Caki2 (cell line): ENCODE measurements at regions not wholly inside any gene's neighbourhood (a gene's known extent, or its start where the extent isn't known, plus 50 kb on each side); places are given as distances from the start of the nearest gene placed in this dataset.

Experiments
- DNase-seq: peaks from one replicate; pipeline ENCODE4 v3.0.0-alpha.2; 2015; ENCODE audit warnings: low read depth
- in situ Hi-C: cut with HindIII; loops from 2 replicates; pipeline ENCODE4 v1.10.0; 2016; ENCODE audit warnings: low sequenced_read_pairs, low pct_unique_long_range_greater_than_20kb, mixed read lengths

DNA sequence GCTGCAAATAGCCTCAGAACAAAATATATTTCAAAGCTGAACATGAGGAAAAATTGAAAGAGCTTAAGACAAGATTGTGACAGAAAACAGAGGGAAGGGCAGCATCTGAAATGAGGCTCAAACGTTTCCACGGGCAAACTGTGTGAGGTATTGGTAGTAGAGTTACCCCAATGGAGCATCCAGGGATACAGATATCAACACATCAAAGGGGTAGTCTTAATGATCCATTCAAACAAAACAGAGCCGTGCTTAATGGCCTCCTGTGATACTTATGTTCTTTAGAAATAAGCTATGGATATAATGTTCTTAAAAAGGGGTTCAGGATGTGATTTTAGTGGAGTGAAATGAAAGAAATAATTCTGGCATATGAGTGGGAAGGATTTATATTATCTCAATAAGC lies 430.3 kb upstream of the PDZRN3 start:
- in situ Hi-C loops: no loop called here
- DNase-seq: no peak

DNA sequence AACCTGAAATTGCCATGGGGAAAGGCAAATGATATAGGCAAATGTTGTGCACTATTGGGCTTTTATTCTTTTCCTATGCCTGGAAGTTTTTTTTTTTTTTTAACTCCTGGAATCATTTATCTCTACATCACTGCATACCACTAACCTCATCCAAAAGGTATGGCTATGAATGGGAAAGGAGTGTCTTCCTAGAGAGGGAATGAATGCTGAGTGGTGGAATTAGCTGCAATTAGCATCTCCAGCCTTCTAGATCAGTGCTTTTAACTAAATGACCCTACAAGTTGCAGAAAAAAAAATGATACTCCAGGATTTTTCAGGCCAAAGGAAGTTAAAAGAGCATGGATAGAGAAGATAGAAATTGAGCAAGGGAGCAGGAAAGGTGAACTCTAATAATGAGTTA lies 429.8 kb upstream of the PDZRN3 start:
- no peak for DNase-seq
- in situ Hi-C loops: no loop called here

DNA sequence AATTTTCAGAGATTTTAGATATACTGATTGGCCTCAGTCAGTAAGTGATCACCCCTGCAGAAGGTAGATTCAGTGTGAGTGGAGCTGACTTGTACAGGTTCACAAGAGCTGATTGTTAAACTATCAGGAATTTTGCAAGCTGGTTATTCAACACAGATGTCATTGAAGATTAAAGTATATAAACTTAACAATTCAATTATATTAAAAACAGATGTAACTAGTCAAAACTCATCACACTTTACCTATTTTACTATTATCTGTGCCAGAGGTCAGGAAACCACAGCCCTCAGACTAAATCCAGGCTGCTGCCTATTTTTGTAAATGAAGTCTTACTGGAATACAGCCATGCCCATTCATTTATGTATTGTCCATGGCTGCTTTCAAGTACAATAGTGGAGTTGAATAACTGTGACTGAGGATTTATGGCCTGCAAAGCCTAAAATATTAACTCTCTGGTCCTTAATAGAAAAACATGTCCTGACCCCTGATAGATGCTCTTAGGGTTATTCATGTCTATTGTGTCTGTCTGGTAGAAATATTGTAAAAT lies 429.3 kb upstream of the PDZRN3 start:
- DNase-seq: no peak
- in situ Hi-C loops: no loop called here

DNA sequence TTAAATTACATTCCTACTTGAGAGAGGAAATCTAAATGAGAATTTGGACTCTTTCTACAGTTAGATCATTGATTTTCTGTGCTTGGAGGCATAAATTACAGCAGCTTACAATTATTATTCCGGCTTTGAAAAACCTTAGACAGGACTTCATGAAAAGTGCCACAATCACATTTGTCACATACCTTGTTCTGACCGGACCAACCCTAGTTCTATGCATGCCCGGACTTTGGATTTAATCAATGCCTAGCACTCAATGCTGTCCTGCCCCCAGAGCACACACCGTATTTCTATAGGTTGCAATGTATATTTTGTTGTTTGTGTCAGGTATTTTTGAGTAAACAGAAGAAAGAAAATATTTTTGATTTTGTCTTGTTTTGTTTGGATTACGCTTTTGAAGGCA lies 424.7 kb upstream of the PDZRN3 start:
- DNase-seq: no peak
- in situ Hi-C loops: no loop called here

DNA sequence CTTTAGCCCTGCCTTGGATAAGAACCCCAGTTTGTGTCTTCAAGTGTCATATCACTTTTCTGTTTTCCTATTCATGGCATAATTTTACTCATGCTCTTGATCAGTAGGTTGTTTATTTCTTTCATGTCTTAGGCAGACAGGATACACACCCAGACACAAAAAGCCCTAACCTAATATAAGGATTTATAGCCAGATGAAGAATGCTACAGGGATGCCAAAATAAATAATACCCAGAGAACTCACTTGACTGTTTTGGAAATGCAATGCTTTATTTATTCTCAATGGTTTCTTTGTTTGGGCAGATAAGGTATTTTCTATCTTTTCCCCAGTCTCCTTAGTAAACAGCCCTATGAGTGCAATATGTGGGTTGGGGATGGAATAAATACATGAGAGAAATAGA lies 424.0 kb upstream of the PDZRN3 start:
- DNase-seq: no peak
- in situ Hi-C loops: no loop called here

DNA sequence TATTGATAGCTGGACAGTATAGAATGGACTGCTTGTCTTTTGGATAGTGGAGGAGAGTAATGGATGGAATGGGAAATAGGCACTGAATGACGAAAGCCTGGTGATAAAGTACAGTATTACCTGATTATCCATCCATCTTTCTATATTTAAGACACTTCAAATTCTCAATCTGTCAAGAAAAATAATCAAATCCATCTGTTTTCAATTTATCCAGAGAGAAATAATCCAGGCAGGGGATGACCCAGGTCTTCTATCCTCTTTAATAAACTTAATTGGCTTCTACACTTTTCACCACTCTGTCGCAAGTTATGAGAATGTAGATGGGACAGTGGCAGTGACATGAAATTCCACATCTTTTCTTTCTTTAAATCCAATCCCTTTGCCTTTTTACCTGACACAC lies 420.3 kb upstream of the PDZRN3 start:
- no peak for DNase-seq
- in situ Hi-C loops: no loop called here

DNA sequence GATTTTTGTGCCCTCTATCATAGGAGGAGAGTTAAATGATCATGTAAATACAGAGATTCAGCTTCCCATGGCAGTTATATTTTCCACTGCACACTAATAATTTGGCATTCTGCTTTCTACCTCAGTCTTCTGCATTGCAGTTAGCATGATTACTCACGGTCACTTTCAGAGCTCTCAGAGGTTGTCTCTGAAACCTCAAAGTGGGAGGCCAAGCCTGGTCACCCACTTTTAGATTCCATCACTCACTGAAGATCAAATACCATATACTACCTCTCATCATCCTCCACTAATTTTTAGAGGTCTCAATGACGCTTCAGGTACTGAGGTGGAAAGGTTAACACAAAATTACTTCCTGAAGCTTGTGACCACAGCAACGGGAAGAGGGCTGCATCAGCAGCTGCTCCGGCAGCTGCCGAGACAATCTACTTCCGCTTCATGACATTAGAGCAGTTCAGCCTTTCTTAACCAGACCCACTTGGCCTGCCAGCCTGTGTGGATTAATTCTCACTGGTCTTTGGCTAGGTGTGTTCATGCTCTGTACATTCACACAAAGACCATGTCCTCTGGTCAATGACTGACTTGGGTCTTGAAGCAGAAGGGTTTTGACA lies 416.4 kb upstream of the PDZRN3 start:
- in situ Hi-C loops: no loop called here
- DNase-seq: no peak

DNA sequence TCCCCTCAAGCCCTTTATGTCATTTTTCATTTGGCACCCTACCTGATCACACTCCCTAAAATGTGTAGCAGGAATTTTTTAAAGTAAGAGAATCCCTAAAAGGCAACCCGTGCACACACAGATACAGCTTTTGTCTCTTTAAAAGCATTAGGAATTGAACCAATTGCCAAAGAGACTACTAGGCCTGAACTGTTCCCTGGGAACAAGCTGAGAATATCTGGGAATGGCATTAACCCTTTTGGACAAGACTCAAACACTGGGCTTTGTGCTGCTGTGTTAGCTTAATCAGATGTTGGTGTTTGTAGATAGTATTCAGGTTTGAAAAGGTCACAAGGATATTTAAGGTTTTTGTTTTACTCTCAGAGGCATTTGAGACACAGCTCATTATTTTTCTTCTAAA lies 414.4 kb upstream of the PDZRN3 start:
- DNase-seq: no peak
- in situ Hi-C loops: no loop called here

DNA sequence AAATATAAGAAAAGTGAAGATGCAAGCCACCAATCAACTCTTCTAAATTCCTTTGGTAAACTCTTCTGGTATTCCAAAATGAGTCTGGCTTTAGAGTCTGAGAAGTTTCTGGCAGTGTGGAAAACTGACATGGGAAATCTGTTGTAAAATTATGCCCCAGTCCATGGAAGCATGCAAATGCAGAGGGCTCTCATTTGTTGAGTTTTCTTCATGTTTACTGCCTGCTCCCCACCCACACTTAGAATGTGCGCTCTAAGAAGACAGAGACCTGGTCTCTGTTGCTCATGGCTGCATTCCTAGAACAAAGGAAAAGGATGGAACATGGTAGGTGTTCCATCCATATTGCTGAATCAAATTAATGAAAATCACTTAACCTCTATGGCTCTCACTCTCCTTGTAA lies 411.8 kb upstream of the PDZRN3 start:
- in situ Hi-C loops: no loop called here
- DNase-seq: no peak

DNA sequence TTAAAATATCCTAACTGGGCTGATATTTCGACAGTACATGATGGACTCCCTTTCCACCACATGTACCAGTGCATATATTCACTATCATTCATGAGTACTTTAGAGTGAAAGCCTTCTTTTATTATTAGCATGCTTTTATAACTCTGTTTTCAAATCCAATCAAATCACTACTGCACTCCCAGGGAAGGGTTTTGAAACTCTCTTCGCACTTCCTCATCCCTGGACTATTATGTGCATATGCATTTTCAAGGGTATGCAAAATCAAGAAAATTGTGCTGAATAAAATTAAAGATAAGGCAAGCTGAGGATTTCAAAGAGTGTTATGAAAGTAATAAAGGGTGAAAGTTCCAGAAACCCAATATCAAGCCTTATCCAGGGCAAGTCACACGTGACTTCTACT lies 411.4 kb upstream of the PDZRN3 start:
- in situ Hi-C loops: no loop called here

DNA sequence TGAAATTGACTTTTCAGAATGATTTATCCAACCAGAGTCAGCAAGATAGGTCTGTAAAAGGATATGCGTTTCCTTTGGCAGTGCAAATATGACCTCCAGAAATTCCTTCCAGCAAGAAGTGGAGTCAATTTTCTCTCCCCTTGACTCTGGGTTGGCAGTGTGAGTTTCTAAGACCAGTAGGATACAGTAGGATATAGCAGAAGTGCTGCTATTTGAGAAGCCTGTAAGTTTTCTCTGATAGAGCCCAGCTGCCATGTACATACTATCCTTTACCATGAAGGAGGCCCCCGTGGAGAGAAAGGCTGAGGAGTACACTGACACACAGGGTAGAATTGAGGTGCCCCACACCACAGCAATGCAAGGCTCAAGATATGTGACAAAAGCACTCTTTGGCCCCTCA lies 409.1 kb upstream of the PDZRN3 start:
- in situ Hi-C loops: no loop called here
- no peak for DNase-seq

More for the DNA sequence above, 411.4 kb upstream of the PDZRN3 start:
- no peak for DNase-seq

DNA sequence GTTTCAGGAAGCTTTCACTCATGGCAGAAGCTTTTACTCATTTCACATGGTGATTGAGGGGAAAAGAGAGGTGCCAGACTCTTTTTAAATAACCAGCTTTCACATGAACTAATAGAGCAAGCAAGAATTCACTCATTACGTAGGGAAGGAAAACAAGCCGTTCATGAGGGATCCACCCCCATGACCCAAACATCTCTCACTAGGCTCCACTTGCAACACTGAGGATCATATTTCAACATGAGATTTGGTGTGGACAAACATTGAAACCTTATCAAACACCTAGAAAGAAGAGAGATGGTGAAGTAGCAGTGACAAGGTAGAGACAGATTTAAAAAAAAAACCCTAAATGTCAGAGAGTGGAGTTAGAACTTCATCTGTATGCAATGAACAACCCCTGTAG lies 408.6 kb upstream of the PDZRN3 start:
- no peak for DNase-seq
- in situ Hi-C loops: no loop called here

DNA sequence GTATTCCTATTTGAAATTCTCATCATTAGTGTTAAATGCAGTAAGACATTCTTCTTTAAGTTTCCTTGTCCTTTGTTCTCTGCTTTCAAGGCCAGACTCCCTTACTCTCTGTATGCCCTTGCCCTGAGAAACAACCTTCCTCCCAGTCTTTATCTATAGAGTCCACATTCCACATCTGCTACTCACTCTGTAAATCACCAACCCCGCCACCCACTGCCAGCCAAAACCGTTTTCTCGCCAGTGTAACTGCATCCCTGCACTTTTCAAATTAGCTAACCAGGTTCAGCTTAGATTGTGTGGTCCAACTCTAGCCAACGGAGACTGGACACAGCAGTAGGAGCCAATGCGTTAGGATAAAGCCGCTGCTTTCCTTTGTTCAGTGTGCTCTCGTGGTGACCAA lies 402.4 kb upstream of the PDZRN3 start:
- DNase-seq: no peak

DNA sequence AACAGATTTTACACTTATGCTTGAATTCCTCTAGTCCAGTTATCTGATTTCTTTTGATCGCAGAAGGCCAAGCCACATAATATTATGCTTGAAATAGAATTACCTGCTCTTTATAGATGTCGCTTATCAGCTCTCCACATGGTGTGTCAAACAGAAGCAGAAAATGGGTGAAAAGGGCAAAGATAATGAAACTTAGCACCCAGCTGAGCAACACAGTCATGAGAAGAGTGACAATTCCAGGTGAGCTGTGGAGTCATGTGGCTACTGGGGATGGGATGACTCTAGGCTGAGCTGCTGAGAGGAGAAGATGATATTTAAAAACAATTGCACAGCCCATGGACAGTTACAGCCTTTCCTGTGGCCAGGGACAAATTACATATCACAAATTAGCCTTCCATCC lies 398.7 kb upstream of the PDZRN3 start:
- DNase-seq: no peak
- in situ Hi-C loops: no loop called here

More for the DNA sequence above, 402.4 kb upstream of the PDZRN3 start:
- in situ Hi-C loops: no loop called here

DNA sequence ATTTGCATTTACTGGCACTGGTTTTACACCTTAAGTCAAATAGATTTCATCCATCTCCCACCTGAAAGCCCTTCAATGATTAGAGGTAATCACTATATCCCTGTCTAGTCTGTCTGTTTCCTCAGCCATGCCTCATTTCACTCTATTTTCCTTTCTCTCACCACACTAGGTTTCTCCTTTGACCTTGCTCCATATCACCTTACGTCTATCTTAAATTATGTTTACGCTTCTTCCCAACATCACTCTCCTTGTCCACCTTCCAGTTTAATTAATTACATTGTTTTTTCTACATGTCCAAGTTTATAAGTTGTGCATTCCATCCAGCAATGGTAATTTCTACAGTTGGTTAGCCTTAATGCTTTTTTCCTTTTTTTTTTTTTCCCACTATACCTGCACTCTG lies 396.7 kb upstream of the PDZRN3 start:
- no peak for DNase-seq
- in situ Hi-C loops: no loop called here

DNA sequence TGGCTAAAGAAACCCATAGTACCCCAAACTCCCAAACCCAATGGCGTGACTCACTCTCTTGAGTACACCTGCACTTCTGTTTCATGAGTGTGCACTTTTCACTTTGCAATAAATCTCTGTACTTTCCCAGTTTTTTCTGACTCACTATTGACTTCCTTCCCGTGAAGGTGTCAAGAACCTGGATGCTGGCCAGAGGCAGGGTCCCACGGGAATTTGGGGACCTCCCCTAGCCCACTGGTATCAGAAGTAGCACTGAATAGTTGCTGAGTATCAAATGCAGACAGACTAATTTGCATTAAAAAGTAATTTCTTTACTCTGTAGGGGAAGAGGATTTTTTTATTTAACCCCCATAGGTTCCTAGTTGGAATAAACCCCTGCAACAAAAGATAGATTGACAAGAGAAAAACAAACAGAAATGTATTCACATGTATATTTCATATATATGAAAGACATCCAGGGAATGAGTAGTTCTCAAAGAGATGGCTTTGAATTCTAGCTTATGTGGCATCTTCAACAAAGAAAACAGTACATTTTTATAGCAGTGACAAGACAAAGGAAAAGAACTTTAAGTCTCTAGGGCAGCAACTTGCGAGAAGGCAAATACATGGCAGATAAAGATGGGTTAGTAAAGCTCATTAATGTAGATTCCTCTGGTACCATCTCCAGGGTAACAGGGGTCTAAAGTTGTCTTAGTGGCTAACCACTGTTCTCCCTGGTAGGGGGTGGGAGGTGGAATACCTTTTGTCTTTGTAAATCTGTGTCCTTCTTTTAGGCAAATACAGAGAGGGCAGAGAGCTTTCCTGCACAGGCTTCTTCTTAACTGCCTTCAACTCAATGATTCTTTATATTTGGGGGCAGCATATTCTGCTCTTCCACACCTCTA lies 385.5 kb upstream of the PDZRN3 start:
- no peak for DNase-seq
- in situ Hi-C loops: no loop called here

DNA sequence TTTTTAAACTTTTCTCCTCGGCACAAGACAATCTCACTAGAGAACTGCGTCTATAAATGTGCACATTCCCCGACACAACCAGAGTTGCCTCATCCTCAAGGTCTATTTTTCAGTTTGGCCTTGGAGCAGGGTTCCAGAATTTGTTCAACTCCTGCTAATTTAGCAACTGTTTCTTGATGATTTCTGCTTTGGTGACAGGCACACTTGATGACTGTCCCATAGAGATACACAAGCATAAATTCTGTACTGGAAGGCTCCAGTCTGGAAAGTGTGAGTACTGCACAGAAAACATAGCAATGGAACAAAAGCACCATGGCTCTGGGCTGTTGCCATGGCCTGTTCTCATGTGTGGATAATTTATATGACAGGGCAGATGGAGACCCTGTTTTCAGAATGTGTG lies 379.6 kb upstream of the PDZRN3 start:
- in situ Hi-C loops: no loop called here
- DNase-seq: no peak

DNA sequence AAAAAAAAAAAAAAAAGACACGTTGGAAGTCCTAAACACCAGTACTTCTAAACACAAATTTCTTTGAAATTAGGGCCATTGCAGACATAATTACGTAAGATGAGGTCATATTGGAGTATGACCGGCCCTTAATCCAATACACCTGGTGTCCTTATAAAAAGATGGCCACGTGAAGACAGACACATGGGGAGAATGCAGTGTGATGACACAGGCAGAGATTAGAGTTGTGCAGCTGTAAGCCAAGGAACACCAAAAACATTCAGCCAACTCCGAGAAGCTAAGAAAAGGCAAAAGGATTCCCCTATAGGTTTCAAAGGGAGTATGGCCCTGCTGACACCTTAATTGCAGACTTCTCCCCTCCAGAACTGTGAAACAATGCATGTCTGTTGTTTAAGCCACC lies 379.0 kb upstream of the PDZRN3 start:
- DNase-seq: no peak
- in situ Hi-C loops: no loop called here

DNA sequence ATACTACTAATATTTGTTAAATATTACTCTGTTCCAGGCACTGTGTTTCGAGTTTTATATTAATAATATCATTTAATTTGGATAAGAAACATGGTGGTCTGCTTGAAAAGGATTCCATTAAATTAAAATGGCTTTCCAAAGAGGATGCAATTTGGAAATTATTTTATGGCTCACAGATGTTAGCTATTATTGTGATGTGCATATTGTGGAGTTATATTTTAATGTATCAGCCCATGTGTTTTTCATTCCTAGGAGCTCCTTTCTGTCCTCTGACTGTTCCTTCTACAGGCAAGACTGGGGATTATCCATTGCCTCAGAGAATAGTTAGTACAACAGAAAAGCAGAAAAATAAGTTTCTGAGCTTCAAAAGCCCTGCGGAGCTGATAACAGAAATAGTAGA lies 376.7 kb upstream of the PDZRN3 start:
- no peak for DNase-seq
- in situ Hi-C loops: no loop called here

DNA sequence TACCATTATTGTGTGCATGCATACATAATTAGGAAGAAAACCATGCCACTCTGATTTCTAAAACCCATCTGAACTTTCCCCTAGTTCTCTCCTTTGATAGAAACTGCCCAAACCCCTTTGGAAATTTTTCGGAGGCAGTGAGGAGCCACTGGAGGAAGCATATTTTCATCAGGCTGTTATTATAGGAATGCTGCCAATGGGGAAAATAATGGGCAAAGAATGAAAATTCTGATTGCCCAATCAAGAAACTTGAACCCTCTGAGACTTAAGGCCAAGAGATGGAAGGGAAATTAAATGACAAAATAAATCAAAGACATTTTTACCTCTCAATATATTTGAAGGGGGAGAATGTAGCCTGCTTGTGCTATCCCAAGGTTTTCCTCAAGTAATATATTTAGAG lies 376.0 kb upstream of the PDZRN3 start:
- in situ Hi-C loops: no loop called here
- DNase-seq: no peak
